ENCODE measurements at regions not wholly inside any gene's neighbourhood (a gene's known extent, or its start where the extent isn't known, plus 50 kb on each side); places are given as distances from the start of the nearest gene placed in this dataset.

- H3K4me3 ChIP-seq (ENCODE audit: low read depth, low read length), result no peak overlapping the region
- no peak for TF ChIP-seq CTCF (IDR thresholded peaks at IDR 0.05; ENCODE audit: borderline replicate concordance, insufficient read depth, low read depth, low read length)
Measured at GRCh38 chr5:165996201-165996875, 2295.1 kb upstream of the WWC1 start.

GRCh38 chr5:165999693-166000320 is 2291.6 kb upstream of the WWC1 start:
- no peak for TF ChIP-seq CTCF (IDR thresholded peaks at IDR 0.05; ENCODE audit: borderline replicate concordance, insufficient read depth, low read depth, low read length)
- H3K4me3 ChIP-seq (ENCODE audit: low read depth, low read length), result no peak overlapping the region

- no peak overlapping the region for H3K4me3 ChIP-seq (ENCODE audit: low read depth, low read length)
- TF ChIP-seq CTCF (IDR thresholded peaks at IDR 0.05; ENCODE audit: borderline replicate concordance, insufficient read depth, low read depth, low read length), result no peak
Measured at GRCh38 chr5:166004006-166004405, 2287.4 kb upstream of the WWC1 start.

- TF ChIP-seq CTCF (IDR thresholded peaks at IDR 0.05; ENCODE audit: borderline replicate concordance, insufficient read depth, low read depth, low read length), result no peak
- H3K4me3 ChIP-seq (ENCODE audit: low read depth, low read length), result no peak overlapping the region
Measured at GRCh38 chr5:166013415-166013814, 2278.0 kb upstream of the WWC1 start.

GRCh38 chr5:166014256-166014655 is 2277.2 kb upstream of the WWC1 start:
- no peak for TF ChIP-seq CTCF (IDR thresholded peaks at IDR 0.05; ENCODE audit: borderline replicate concordance, insufficient read depth, low read depth, low read length)
- no peak overlapping the region for H3K4me3 ChIP-seq (ENCODE audit: low read depth, low read length)

- no peak overlapping the region for H3K4me3 ChIP-seq (ENCODE audit: low read depth, low read length)
- no peak for TF ChIP-seq CTCF (IDR thresholded peaks at IDR 0.05; ENCODE audit: borderline replicate concordance, insufficient read depth, low read depth, low read length)
Measured at GRCh38 chr5:166018716-166019115, 2272.7 kb upstream of the WWC1 start.

- no peak for TF ChIP-seq CTCF (IDR thresholded peaks at IDR 0.05; ENCODE audit: borderline replicate concordance, insufficient read depth, low read depth, low read length)
Measured at GRCh38 chr5:166022065-166022464, 2269.4 kb upstream of the WWC1 start.

More at GRCh38 chr5:166022065-166022464, 2269.4 kb upstream of the WWC1 start:
- H3K4me3 ChIP-seq (ENCODE audit: low read depth, low read length), result no peak overlapping the region

Measured in GM12875 (cell line).